ENCODE measurements at regions not wholly inside any gene's neighbourhood (a gene's known extent, or its start where the extent isn't known, plus 50 kb on each side); places are given as distances from the start of the nearest gene placed in this dataset.

DNA sequence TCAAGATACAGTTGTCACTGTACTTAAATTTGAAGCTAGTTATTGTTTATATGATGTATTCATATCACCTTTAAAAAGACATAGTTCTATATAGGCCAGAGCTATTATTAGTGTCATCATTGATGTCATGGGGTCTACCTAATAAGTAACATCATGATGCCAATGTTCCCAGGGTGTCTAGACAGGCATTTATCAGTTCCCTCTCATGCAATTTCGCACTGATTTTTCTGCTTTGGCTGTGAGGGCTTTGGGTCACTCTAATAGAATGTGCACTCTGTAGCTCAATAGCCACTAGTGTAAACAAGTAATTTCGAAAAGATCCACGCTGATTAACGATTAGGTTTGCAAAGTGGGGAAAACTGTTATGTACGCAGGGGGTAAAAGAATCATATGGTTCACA, 1651.3 kb downstream of the SLITRK5 start:
- TF ChIP-seq POLR2A (IDR thresholded peaks at IDR 0.05; ENCODE audit: low read depth, low read length) (no peak), TAF1 (IDR thresholded peaks at IDR 0.05; ENCODE audit: borderline replicate concordance, low read depth, low read length) (no peak)

All from GM12892 (cell line).